GM18505 (cell line): ENCODE measurements at regions not wholly inside any gene's neighbourhood (a gene's known extent, or its start where the extent isn't known, plus 50 kb on each side); places are given as distances from the start of the nearest gene placed in this dataset.

Experiments
- ATAC-seq: cut with Tn5 transposase; IDR thresholded peaks from one replicate; pipeline ENCODE4 v1.9.1; 2021; ENCODE audit not compliant: unreplicated experiment
- POLR2A ChIP-seq: IDR thresholded peaks from 4 replicates; pipeline ENCODE4 v1.6.1; 2011; ENCODE audit warnings: borderline replicate concordance; ENCODE audit not compliant: insufficient read depth, insufficient read length; ENCODE audit errors: extremely low read depth

- TF ChIP-seq POLR2A, result no peak
- ATAC-seq, result no peak
These were observed 481.9 kb downstream of the NUP35 start for GRCh38 chr2:183606022-183606717.

GRCh38 chr2:183606718-183607085 is 482.5 kb downstream of the NUP35 start:
- no peak for TF ChIP-seq POLR2A
- no peak for ATAC-seq

GRCh38 chr2:183607995-183608394 is 483.8 kb downstream of the NUP35 start:
- TF ChIP-seq POLR2A, result no peak
- no peak for ATAC-seq

- ATAC-seq, result no peak
- TF ChIP-seq POLR2A, result no peak
These were observed 484.5 kb downstream of the NUP35 start for GRCh38 chr2:183608747-183609146.

GRCh38 chr2:183610724-183611123 is 486.5 kb downstream of the NUP35 start:
- ATAC-seq, result no peak
- no peak for TF ChIP-seq POLR2A

GRCh38 chr2:183614799-183615435 is 490.7 kb downstream of the NUP35 start:
- no peak for ATAC-seq
- TF ChIP-seq POLR2A, result no peak

GRCh38 chr2:183623227-183623626 is 499.0 kb downstream of the NUP35 start:
- no peak for TF ChIP-seq POLR2A
- ATAC-seq, result no peak

- ATAC-seq, result no peak
- TF ChIP-seq POLR2A, result no peak
These were observed 506.7 kb downstream of the NUP35 start for GRCh38 chr2:183630964-183631363.

- no peak for TF ChIP-seq POLR2A
- no peak for ATAC-seq
These were observed 531.9 kb downstream of the NUP35 start for GRCh38 chr2:183656121-183656520.

- no peak for TF ChIP-seq POLR2A
- ATAC-seq, result no peak
These were observed 541.2 kb downstream of the NUP35 start for GRCh38 chr2:183665425-183665824.

- no peak for TF ChIP-seq POLR2A
- ATAC-seq, result no peak
These were observed 541.8 kb downstream of the NUP35 start for GRCh38 chr2:183666031-183666430.

- TF ChIP-seq POLR2A, result no peak
- no peak for ATAC-seq
These were observed 547.0 kb downstream of the NUP35 start for GRCh38 chr2:183671233-183671632.

- ATAC-seq, result no peak
These were observed 554.7 kb downstream of the NUP35 start for GRCh38 chr2:183678908-183679307.

GRCh38 chr2:183680573-183680972 is 556.3 kb downstream of the NUP35 start:
- TF ChIP-seq POLR2A, result no peak
- no peak for ATAC-seq

More at GRCh38 chr2:183678908-183679307, 554.7 kb downstream of the NUP35 start:
- TF ChIP-seq POLR2A, result no peak

- no peak for ATAC-seq
- no peak for TF ChIP-seq POLR2A
These were observed 560.4 kb downstream of the NUP35 start for GRCh38 chr2:183684686-183685085.

GRCh38 chr2:183696028-183696427 is 571.8 kb downstream of the NUP35 start:
- TF ChIP-seq POLR2A, result no peak
- no peak for ATAC-seq
